Suprapubic skin (tissue), 3 donors: ENCODE measurements at regions not wholly inside any gene's neighbourhood (a gene's known extent, or its start where the extent isn't known, plus 50 kb on each side); places are given as distances from the start of the nearest gene placed in this dataset.

ENCODE experiments used
- CTCF ChIP-seq, 2 donors: fragments of 200-600 bp in 1 of 2; fragments of 450-650 bp in 1 of 2; sonication (generic) in 1 of 2; IDR thresholded peaks; one replicate each; pipeline ENCODE4 v1.5.1; 2016 to 2019; ENCODE audit warnings: antibody characterized with exemption in 2 of 2, mild to moderate bottlenecking in 1 of 2, moderate library complexity in 1 of 2
- POLR2AphosphoS5 ChIP-seq, 3 donors: sonication (generic); formaldehyde crosslinking; IDR thresholded peaks; one replicate each; pipeline ENCODE4 v1.6.1; 2017; ENCODE audit warnings: antibody characterized with exemption in 3 of 3

GRCh38 chr3:70530626-70531025 is 218.2 kb upstream of the MDFIC2 start:
- TF ChIP-seq CTCF (IDR thresholded peaks at IDR 0.05) (no peak), POLR2AphosphoS5 (IDR thresholded peaks at IDR 0.05) (no peak)
